ENCODE measurements at regions not wholly inside any gene's neighbourhood (a gene's known extent, or its start where the extent isn't known, plus 50 kb on each side); places are given as distances from the start of the nearest gene placed in this dataset.

GRCh38 chr6:108778421-108779186, 69.6 kb upstream of the ARMC2 start:
- H3K9me3 ChIP-seq = no peaks in the 10 kb centered on the region
- ATAC-seq (no peak), DNase-seq (no peak)
- H3K36me3 ChIP-seq = no peaks in the 10 kb centered on the region
- intact Hi-C loops (cut with DNase I) = no loop called here
- WGBS (ENCODE audit: insufficient coverage, low coverage, low lambda C conversion rate, missing lambda C conversion rate) = 80% methylated on average over 5 of the region's 7 CpGs
- no peaks in the 10 kb centered on the region for H3K27me3 ChIP-seq
- no peak overlapping the region for H3K4me3 ChIP-seq
- no peak for TF ChIP-seq CTCF (IDR thresholded peaks at IDR 0.05)
- no peak overlapping the region for H3K27ac ChIP-seq
- H3K4me1 ChIP-seq = peaks cover 0 to 5% (median 2%) of the 10 kb centered on the region in 4 donors

DNA sequence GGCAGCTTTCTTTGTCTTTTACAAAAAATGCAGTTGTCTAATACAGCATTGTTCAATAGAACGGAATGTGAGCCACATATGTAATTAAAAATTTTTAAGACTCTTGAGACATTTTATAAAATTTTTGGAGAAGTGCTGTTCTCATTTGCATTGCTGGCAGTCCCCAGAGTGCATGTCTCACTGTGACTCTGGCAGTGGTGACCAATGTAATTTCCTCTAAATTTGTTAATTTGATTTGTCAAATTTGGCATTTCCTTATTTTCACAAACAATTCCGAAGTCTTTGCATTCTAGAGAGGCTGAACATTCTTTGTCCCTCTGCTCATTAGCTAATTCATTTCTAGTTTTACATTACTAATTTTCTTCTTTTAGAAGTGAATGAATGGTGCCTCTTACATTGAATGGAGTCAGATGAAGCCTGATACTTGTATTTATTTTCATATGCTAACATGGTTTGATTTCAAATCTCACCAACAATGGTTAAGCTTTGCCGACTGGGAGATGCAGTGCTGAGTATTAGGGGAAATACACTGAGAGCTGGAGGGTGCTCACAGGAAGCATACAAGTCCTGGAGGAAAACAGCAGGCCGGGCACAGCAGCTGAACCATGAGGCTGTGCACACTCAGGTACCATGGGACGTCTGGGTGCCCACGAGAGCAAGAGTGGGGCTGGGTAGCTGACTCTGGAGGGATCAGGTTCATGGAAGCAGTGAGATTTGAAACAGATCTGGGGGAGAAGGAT, 68.5 kb upstream of the ARMC2 start:
- Histone ChIP-seq H3K27ac (no peak overlapping the region), H3K4me1 (peaks cover 0 to 5% (median 2%) of the 10 kb centered on the region in 4 donors), H3K4me3 (no peak overlapping the region), H3K36me3 (no peaks in the 10 kb centered on the region), H3K9me3 (no peaks in the 10 kb centered on the region), H3K27me3 (no peaks in the 10 kb centered on the region)
- ATAC-seq (no peak), DNase-seq (no peak)
- intact Hi-C loops (cut with DNase I) = no loop called here
- 67% methylated on average over 5 of the region's 6 CpGs for WGBS (ENCODE audit: insufficient coverage, low coverage, low lambda C conversion rate, missing lambda C conversion rate)
- TF ChIP-seq POLR2A (IDR thresholded peaks at IDR 0.05) (no peak), CTCF (IDR thresholded peaks at IDR 0.05) (no peak)

DNA sequence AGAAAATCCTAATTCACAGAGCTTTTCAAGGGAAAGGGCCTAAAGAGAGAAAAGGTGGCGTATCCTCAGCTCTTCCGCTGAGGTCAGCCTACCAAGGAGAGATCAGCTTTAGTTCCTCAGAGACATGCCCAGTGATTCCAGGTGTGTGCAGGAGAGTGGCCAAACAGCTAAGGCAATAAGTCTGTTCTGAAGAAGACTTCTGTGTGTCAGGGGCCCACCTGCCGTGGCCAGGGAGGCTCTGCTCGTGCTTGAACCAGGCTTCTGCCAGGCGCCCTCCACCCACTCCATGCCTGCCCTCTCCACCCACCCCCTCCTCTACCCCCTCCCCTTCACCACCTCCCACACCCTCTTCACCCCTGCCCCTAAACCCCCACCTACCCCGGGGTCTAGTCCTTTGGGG, 67.4 kb upstream of the ARMC2 start:
- no peak for TF ChIP-seq POLR2A (IDR thresholded peaks at IDR 0.05)
- TF ChIP-seq CTCF (IDR thresholded peaks at IDR 0.05) = no peak
- 86% methylated on average over 6 of the region's 6 CpGs for WGBS (ENCODE audit: insufficient coverage, low coverage, low lambda C conversion rate, missing lambda C conversion rate)
- H3K27me3 ChIP-seq = no peaks in the 10 kb centered on the region
- H3K9me3 ChIP-seq = no peaks in the 10 kb centered on the region
- DNase-seq = no peak
- H3K27ac ChIP-seq = no peak overlapping the region
- no peaks in the 10 kb centered on the region for H3K36me3 ChIP-seq
- intact Hi-C loops (cut with DNase I) = no loop called here
- no peak overlapping the region for H3K4me3 ChIP-seq
- H3K4me1 ChIP-seq = peaks cover 0 to 5% (median 2%) of the 10 kb centered on the region in 4 donors
- no peak for ATAC-seq

DNA sequence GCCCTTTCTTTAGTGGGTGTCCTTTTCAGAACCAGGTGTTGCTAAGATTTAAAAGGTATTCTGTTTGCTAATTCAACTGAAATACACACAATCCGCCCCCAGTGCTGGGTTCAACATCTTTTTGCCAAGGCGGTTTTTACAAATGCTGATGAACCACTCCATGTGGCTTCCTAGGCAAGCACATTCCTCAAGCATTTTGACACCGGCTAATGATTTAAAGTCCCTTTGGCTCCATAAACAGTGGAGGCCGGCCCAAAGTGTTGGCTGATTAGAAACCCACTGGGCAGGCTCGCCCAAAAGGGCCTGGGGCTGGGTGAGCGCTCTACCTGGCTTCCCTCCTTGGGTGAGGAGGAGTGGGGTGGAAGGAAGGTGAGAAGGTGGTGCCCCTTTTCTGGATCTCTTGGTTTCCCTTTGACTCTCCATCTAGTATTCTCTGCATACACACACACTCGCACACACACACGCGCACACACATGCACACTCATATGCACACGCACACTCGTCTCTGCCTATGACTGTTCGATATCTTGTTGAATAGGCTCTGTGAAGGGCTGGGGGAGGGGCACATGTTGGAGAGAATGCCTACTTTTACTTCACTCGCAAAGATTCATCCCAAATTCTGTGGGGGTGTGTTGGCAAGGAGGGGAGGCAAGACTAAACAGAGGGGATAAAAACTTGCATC, 66.7 kb upstream of the ARMC2 start:
- intact Hi-C loops (cut with DNase I) = no loop called here
- no peak for TF ChIP-seq CTCF (IDR thresholded peaks at IDR 0.05)
- TF ChIP-seq POLR2A (IDR thresholded peaks at IDR 0.05) = no peak
- peak overlapping the region; percentile 47 to 56 (median 54) for H3K4me3 ChIP-seq
- ATAC-seq = peak; percentile 20 to 47 (median 38)
- peak overlapping the region in 2 of 3 donors; percentile 34 to 37 for H3K27ac ChIP-seq
- H3K9me3 ChIP-seq = no peaks in the 10 kb centered on the region
- 40% methylated on average over 9 of the region's 13 CpGs for WGBS (ENCODE audit: insufficient coverage, low coverage, low lambda C conversion rate, missing lambda C conversion rate)
- H3K4me1 ChIP-seq = peaks cover 0 to 5% (median 2%) of the 10 kb centered on the region in 4 donors
- H3K36me3 ChIP-seq = no peaks in the 10 kb centered on the region
- H3K27me3 ChIP-seq = no peaks in the 10 kb centered on the region
- DNase-seq = no peak

Measured in right lobe of liver (tissue), 6 donors.